GM18502 (cell line): ENCODE measurements at regions not wholly inside any gene's neighbourhood (a gene's known extent, or its start where the extent isn't known, plus 50 kb on each side); places are given as distances from the start of the nearest gene placed in this dataset.
"Not testable (repeated sequence)": the region's sequence is repeated elsewhere in the genome, so short reads cannot be mapped to it uniquely, and the experiment has no call there.

Experiments
- ATAC-seq: cut with Tn5 transposase; IDR thresholded peaks from one replicate; pipeline ENCODE4 v1.9.1; 2021; ENCODE audit warnings: mild to moderate bottlenecking; ENCODE audit not compliant: unreplicated experiment, poor library complexity

DNA sequence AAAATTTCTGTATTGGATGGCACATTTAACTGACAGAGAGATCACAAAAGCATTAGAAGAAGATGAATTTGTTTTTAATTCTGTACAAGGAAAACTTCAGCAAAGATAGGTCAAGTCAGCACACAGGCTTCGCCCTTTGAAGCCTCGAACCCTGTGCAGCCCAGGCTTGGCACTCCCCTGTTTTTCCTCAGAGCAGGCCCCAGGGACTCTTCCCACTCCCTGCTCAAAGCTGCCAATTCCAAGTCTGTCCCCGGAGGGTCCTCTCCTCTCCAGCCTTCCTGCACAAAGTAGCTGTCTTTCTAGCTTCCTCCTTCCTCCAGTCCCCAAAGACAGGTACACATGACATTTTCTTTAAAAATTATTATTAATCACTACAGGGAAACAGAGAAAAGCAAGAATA, 466.3 kb downstream of the PPARGC1A start:
- no peak for ATAC-seq

DNA sequence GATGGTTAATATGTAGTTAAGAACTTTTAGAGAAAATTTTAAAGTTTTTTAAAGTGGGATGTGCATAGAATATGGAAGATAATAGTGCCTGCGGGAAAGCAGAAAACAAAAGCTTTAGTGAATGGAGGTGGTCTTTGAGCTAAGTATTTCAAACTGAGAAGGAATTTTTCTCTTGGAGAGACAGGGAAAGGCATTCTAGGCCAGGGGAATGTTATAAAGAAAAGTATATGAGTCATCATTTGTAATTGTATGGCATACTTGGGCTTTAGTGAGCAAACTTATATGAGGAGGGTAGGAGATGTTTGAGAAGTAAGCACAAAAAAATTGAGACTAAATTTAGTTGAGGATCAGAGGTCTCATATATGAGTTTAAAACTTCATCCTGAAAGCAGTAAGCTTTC, 467.0 kb downstream of the PPARGC1A start:
- ATAC-seq = no peak

DNA sequence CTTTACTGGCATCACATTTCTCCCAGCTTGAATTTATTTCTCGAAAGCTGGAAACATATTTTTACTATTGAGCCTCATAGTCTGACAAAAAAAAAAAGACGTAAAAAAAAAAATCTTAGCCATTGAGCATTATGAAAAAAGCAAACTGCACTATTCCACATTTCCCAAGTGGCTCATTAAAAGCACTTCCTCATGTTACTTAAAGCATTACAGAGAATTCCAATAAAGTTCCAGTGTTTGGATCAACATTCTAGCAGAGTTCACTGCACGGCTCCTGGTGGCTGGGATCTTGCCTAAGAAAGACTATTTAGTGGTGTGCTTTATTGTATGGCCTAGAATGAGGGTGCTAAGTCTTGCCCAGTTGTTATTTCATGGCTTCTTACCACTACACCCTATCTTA, 476.2 kb downstream of the PPARGC1A start:
- ATAC-seq = no peak

DNA sequence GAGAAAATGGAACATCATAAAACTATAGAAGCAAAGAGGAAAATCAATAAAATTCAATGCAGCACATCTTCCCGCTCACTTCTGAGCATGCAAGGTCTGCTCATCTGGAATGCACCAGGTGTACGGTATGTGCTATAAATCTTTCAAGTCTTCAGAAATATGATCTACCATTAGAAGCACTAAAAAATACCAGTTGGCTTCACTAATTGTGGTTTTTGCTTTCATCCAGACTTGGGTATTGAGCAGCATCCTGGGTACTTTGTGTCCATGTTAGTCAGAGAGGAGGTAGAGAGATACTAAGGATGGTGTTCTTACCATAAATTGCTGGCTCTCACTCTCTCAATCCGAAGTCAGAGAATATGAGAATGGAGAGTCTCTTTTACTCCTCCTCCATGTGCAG, 477.1 kb downstream of the PPARGC1A start:
- no peak for ATAC-seq

DNA sequence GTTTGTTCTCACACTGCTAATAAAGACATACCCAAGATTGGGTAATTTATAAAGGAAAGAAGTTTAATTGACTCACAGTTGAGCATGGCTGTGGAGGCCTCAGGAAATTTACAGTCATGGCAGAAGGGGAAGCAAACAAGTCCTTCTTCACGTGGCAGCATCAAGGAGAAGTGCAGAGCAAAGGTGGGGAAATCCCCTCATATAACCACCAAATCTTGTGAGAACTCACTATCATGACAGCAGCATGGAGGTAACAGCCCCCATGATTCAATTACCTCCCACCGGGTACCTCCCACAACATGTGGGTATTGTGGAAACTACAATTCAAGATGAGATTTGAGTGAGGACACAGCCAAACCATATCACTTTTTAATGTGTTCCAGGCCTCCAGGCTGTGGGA, 480.9 kb downstream of the PPARGC1A start:
- not testable (repeated sequence) for ATAC-seq

DNA sequence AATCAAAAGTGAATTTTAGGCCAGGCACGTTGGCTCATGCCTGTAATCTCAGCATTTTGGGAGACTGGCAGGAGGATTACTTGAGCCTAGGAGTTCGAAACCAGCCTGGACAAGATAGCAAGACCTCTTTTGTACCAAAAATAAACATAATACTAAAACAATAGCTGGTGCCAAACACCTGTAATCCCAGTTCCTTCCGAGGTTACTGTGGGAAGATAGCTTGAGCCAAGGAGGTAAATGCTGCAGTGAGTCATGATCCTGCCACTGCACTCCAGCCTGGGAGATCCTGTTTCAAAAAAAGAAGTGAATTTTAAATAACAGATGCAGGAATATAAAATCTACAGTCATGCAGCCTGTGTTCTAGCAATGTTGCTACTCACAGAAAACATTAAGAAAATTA, 488.3 kb downstream of the PPARGC1A start:
- no peak for ATAC-seq

DNA sequence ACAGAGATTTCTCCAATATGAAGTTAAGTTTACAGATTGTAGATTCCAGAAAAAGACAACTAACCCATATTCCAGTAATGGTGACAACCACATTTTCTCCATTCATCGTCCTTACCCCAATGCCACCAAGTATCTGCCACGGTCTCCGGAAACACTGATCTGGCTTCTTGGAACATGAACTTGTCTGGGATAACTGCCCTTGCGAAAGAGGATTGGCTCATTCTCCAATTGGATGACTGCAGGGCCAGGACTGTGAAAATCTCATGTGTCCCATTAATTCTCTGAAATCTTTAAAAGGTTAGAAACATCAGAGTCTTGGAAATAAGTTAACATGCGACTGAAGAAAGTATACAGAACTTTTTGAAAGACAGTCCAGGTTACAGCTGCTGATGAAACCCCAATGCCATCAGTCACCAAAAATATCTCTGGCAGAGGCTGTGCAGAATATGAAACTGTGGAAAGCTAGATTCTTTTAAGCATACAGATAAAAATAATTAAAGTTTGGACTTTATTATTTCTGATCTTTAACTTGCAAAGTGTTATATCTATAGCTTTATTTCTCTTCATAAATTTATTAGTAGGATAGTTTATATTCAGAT, 496.9 kb downstream of the PPARGC1A start:
- no peak for ATAC-seq

DNA sequence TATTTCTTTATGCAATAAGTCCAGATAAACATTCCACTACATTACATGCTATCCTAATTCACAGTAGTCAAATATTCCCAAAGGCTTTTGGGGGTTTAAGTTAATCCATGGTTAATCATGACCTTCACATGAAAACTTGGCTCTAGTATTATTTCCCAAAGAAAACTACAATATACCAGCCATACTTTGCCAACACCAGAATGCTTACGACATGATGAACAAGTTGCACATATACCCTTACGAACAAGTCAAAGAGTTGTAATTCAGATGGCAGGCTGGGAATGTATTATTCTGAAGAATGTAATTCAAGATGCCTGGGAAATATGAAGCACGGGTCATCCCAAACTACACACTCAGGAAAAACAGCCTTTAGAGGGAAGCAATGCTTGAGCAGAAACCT, 499.6 kb downstream of the PPARGC1A start:
- ATAC-seq = no peak

DNA sequence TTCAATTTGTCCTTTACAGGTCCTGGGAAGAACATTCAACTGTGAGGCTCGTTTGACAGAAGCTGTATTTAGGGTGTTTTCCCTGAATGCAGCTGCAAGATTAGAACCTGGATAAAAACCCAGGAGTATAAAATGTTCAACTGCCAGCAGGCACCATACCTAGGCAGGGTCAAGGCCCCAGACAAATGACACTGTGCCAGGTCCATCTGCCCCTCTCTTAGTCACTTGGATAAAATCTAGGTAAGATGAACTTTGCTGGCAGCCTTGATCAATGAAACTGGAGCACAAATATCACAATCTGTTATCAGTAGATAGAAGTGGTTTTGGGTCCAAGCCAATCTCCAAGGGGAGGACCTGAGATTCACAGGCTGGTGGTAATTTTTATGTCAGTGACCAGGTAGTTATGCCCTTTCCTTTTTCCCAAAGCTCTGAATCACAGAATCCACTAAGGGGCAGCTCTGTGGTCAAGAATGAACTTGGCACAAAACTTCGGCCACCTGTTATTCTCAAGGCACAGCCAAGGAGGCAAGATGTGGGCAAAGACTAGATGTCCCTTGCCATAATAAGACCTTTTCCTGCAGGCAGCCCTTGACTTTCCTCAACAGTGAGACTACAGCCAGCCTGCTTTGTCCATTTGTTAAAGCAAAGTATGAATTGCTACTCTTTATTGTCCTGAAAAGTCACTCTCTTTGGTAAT, 501.0 kb downstream of the PPARGC1A start:
- ATAC-seq = no peak

DNA sequence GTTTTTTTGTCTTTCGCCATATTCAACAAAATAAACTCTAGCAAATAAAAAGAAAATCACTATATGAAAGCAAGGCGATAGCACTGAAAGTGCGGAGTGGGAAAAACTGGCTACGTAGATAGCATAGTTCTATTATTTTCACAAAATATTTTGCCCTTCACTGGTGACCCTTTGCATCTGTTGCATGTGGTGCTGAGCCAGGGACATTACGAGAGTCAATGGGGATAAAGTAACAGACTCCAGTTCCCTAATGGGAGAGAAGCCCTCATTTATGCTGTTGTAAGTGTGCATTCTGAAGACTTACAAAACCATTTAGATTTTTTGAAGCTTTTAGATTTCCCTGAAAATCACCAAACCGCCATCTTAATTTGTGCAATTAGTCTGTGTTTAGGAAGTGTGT, 501.6 kb downstream of the PPARGC1A start:
- no peak for ATAC-seq

DNA sequence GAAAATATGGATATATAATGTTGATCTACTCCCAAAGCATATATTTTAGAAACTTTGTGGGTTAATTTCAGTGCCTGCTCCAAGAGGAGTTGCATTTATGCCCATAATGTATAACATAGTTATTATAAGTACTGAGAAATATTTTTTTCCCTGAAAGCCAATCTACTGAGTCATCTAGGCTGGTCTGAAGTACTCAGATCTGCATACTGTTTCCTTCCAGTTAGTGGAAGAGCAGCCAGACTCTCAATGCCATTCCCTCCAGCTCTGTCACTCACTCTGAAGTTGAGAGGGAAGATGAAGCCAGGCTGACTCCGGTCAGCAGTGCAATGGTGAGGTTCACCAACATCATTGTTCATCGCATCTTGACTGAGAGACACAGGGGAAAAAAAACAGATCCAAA, 505.1 kb downstream of the PPARGC1A start:
- no peak for ATAC-seq

DNA sequence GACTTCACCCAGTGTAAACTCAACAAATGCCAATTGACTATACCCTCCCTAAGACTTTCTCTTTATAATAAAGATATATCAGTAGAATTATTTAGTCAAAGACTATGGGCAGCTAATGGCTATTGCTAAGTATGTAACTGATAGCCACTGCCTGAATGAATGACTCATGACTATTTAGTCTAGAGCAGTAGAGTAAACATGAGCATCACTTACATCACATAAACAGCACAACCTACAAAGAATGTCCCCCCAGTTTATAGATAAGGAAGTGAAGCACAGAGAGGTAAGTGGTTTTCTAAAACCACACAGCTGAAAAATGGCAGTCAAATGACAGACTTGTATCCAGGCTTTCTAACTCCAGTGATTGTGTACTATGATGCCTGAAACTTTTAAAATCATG, 507.0 kb downstream of the PPARGC1A start:
- no peak for ATAC-seq

DNA sequence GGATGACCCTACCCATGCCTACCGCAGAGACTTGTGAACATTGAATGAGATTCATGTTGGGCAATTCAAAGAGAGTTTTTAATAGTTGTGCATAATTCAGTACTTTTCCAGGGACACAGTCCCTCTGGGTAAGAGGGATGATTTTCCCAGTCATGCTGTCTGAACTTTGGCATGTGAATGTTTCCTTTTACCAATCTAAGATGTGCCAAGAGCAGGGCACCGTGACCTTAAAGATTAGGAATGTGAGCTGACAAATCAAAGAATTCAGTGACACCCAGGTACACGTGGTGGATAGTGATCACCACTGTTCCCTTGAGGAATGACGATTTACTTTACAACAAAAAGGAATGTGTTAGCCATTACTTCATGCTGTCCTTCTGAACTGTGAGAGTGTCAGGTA, 515.6 kb downstream of the PPARGC1A start:
- ATAC-seq = no peak

DNA sequence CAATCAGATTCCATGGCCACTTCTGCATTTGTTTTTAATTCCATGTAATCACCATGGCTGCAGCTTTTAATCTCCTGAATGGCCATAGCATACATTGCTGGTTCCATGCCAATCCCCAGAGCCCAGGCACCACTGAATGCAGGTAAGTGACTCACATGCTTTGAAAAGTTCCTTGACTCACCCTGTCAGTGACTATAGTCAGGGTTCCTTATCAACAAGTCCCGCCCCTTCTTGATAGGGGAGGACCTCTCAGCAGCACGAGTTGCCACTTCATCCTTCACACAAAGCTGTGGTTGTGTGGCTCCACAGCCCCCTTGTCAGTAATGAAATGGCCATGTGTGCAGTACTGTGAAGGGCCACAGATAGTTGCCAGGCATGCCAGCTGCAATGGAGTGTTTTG, 516.6 kb downstream of the PPARGC1A start:
- ATAC-seq = no peak

DNA sequence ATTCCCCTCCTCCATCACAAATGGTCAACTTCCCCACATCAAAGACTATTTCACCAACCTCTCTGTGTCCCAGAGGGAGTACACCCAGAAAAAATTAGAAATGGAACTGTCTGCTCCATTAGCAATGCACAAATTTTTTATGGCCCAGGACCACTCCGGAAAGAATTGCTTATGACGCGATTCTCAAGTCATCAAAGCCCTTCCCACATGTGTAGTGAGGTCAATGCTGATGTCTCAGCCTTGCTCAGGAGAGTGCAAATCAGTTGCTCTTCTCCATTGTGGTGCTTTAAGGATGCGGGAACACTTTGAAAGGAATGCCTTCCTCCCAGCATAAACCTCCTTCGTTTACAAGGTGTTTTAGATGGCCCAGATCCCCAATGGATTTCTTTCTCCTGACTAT, 518.3 kb downstream of the PPARGC1A start:
- no peak for ATAC-seq

DNA sequence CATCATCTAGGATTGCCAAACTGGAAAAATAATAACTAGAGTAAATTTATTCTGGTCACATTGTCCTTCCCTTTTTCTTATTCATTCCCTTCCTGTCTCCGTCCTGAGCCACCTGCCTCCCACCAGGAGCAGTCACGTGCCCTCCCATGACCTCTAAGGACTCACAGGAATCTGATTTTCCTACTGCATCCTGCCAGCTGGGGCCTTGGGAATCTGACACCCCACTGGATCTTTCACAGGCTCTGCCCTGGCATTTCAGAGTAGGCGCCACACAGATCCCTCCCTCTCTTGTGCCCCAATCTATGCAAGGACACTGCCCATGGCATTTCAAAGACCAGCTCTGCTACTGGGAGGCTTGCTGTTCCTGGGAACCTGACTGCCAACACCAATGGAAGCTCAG, 520.5 kb downstream of the PPARGC1A start:
- ATAC-seq = no peak

DNA sequence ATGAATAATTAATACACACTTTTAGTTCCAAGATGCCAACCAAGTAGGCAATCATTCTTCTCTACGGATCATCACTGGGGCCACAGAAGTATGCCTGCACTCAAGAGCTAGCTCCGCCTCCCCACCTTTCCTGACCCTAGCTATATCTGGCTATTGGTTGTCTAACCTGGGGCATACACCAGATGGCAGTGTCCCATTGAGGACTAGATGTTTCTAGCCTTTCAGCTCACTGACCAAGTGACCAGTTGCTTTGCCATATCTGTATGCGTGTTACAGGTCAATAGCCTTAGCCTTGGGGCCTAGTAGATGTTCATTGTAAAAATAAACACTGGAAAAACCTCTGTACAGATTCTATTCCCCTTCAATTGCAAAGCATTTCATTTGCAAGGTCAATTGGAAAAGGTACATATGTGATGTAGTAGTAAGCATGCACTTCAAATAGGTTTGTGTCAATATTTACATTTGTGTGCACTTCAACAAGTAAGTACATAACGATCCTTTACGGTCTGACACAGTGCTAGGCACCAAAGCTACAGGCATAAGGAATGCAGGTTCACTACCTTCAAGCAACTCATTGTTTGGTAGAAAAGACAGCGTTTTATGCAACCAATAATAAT, 521.7 kb downstream of the PPARGC1A start:
- ATAC-seq = no peak

DNA sequence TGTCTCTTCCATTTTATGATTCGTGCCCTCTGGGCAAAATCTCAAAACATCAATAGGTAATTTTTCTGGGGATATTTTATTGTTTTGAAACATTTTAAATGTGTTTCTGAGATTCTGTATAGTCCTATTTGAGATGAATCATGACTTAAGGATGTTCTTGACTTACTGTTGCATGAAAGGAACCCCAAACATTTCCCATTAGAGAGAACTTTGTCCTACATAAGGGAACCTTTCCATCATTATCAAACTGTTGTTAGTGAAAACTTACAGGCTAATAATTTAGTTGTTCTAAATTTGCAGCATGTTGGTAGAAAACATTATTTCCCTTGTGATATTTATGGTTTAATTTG, 523.3 kb downstream of the PPARGC1A start:
- no peak for ATAC-seq

DNA sequence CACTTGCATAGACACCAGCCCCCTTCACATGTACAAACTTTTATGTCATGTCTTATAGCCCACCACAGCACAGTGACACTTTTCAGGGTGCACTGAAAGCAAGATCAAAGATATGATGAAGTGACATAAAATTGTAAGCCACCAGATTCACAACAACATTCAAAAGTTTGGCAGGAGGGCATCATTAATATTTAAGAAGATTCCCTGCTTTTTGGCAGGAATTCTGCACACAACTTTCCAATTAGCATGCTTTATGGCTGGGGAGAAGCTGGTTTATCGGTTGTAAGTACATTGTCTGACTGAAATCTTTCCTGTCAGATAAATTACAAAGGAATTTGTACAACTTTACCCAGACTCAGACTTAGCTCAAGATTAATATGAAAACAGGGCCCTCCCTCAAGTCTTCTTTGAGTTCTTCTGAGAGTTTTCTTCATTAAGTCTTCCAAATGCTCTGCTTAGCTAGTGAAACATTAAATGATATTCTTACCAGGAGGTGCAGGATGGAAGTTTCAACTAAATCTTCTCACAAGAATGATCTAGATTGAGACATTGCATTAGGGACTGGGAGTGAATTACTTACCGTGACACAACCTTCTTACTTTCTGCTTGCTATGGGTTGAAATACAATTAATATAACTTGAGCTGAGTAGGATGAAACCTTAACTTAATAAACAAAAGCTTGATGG, 523.8 kb downstream of the PPARGC1A start:
- ATAC-seq = no peak

DNA sequence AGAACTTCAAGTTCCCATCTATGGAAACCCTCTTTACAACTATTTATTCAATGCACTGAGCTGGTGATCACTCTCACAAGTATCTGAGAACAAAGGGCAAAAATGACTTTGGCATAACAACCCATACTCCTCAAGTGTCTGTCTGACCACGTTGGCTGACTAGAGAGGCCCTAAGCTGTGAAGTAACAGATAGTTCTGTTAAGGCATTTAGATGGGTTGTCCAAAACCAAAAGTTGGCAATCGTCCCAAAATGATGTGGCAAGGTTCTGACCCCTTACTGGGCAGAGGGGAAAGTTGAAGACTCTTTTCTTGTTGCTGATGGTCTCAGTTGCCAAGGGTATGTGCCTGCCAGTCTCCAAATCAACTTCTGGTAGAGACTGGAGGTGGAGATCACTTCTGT, 524.8 kb downstream of the PPARGC1A start:
- ATAC-seq = no peak

DNA sequence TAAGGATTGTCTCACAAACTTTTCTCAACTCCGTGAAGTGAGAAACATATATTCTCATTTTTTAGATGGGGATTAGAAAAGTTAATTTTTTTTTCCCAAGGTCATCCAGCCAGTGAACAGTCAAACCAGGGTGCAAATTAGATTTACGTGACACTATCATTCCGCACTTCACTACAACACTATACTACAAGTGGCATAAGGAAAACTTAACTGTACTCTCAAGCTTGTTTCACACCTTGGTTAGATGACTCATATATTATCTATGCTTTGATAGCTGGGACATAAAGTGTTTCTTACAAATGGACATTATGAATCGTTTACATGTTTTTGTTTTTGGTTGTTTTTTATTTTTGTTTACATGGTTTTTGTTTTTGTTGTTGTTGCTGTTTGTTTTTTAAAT, 525.7 kb downstream of the PPARGC1A start:
- no peak for ATAC-seq

DNA sequence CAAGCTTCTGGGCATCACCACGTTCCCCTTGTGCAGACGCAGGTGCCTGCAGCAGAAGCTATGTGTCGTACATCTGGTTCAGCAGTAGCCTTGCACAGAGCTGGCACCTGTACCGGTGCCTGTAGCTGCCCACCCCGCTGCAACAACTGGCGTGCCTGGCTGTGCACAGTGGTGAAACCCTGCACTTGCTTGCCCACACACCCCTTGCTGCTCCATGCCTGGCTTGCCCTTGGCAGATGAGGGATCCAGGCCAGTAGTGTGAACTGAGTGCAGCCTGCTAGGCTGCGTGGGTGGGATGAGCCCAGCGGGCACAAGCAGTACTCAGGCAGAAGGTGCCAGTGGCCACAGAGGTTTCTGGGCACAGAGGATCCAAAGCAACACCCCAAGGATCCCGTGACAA, 528.4 kb downstream of the PPARGC1A start:
- ATAC-seq = no peak
